ENCODE measurements at regions not wholly inside any gene's neighbourhood (a gene's known extent, or its start where the extent isn't known, plus 50 kb on each side); places are given as distances from the start of the nearest gene placed in this dataset.

DNA sequence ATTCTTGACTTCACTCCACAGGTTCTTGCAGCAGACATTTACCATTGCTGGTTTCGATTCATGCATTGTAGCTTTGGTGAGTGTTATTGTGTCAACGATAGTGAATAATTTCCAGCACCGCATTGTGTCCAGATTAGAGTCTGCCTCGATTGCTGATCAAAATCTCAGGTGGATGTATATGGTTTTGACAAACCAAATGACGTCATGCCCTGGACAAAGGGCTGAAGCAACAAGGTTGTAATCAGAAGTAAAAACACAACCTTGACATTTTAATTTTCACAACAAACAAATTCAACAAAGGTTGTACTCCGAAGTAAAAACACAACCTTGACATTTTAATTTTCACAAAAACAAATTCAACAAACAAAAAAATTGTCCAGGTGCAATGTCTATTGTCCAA is 81.1 kb upstream of the WWC2 start:
- Mint-ChIP-seq H3K27ac (no peak overlapping the region), H3K9me3 (no peaks in the 10 kb centered on the region), H3K4me3 (no peak overlapping the region), H3K4me1 (ENCODE audit: low read depth) (no peaks in the 10 kb centered on the region), H3K27me3 (peaks cover 35% of the 10 kb centered on the region), H3K36me3 (ENCODE audit: low read depth) (no peaks in the 10 kb centered on the region)
- Histone ChIP-seq H3K4me1 (ENCODE audit: insufficient read depth, low read length) (no peaks in the 10 kb centered on the region), H3K36me3 (ENCODE audit: insufficient read depth, low read length) (no peaks in the 10 kb centered on the region), H3K27ac (ENCODE audit: low read depth in 1 of 2, low read length in 2 of 2) (no peak overlapping the region), H3K4me3 (ENCODE audit: low read length) (no peak overlapping the region), H3K27me3 (ENCODE audit: control insufficient read depth in 1 of 2, insufficient read depth in 2 of 2, low read length in 2 of 2) (peaks cover 0 to 4% of the 10 kb centered on the region in 2 experiments), H3K9me3 (ENCODE audit: control insufficient read depth in 1 of 2, insufficient read depth in 1 of 2, low read length in 2 of 2) (peaks cover 0 to 6% of the 10 kb centered on the region in 2 experiments)
- POLR2A ChIA-PET = no interaction called here
- no peak for DNase-seq
- CTCF ChIA-PET = no interaction called here
- TF ChIP-seq, protein P1, sequence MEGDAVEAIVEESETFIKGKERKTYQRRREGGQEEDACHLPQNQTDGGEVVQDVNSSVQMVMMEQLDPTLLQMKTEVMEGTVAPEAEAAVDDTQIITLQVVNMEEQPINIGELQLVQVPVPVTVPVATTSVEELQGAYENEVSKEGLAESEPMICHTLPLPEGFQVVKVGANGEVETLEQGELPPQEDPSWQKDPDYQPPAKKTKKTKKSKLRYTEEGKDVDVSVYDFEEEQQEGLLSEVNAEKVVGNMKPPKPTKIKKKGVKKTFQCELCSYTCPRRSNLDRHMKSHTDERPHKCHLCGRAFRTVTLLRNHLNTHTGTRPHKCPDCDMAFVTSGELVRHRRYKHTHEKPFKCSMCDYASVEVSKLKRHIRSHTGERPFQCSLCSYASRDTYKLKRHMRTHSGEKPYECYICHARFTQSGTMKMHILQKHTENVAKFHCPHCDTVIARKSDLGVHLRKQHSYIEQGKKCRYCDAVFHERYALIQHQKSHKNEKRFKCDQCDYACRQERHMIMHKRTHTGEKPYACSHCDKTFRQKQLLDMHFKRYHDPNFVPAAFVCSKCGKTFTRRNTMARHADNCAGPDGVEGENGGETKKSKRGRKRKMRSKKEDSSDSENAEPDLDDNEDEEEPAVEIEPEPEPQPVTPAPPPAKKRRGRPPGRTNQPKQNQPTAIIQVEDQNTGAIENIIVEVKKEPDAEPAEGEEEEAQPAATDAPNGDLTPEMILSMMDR (IDR thresholded peaks at IDR 0.05) = no peak
- ATAC-seq (ENCODE audit: poor library complexity) = no peak
- intact Hi-C loops (cut with DNase I, micrococcal nuclease) = no loop called here

DNA sequence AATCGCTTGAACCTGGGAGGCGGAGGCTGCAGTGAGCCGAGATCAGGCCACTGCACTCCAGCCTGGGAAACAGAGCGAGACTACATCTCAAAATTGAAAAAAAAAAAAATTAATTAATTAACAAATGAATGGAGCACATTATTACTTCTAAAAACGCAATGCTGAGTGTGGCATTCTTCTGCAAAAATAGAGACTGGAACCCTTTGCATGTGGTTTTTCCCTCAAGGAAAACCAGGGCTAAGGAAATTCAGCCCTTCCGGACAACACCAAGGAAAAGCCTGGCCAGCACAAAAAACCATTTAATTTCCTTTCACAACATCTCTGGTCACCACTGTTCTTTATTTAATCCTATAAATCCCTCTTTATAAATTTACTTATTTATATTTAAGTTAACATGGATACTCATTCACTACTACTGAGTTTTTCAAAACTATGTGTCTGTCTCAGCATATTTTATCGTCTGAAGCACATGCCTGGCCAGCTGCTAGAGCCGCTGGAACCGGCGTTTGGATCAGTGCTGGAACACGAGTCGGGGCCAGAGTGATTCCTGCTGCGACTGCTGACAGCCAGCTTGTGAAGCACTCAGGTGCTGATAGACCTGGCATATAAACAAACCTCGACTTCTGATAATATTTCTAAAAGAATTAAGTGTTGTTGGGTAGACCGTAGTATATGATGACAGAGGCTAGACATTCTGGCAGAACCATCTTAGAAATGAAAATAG is 84.5 kb upstream of the WWC2 start:
- Histone ChIP-seq H3K4me1 (ENCODE audit: insufficient read depth, low read length) (no peaks in the 10 kb centered on the region), H3K4me3 (ENCODE audit: low read length) (no peak overlapping the region), H3K9me3 (ENCODE audit: control insufficient read depth in 1 of 2, insufficient read depth in 1 of 2, low read length in 2 of 2) (peaks cover 0 to 6% of the 10 kb centered on the region in 2 experiments), H3K27ac (ENCODE audit: low read depth in 1 of 2, low read length in 2 of 2) (no peak overlapping the region), H3K27me3 (ENCODE audit: control insufficient read depth in 1 of 2, insufficient read depth in 2 of 2, low read length in 2 of 2) (no peaks in the 10 kb centered on the region), H3K36me3 (ENCODE audit: insufficient read depth, low read length) (no peaks in the 10 kb centered on the region)
- Mint-ChIP-seq H3K36me3 (ENCODE audit: low read depth) (no peaks in the 10 kb centered on the region), H3K9me3 (no peaks in the 10 kb centered on the region), H3K27me3 (peaks cover 42% of the 10 kb centered on the region), H3K27ac (no peak overlapping the region), H3K4me3 (no peak overlapping the region), H3K4me1 (ENCODE audit: low read depth) (no peaks in the 10 kb centered on the region)
- ATAC-seq (ENCODE audit: poor library complexity) = no peak
- CTCF ChIA-PET = no interaction called here
- no peak for DNase-seq
- intact Hi-C loops (cut with DNase I, micrococcal nuclease) = no loop called here
- TF ChIP-seq, protein P1 (IDR thresholded peaks at IDR 0.05) = no peak
- POLR2A ChIA-PET = no interaction called here

DNA sequence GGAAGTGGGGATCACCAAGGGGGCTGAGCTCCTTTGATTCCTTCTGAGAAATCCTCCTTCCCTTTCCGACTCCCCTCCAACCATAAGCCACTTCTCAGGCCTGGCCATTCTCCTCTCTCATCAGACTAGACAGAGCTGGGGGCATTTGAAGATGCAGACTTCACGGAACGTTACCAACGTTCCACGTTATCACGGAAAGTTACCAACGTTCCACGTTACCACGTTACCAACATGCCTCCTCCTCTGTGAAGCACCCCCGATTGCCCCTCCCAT is 85.4 kb upstream of the WWC2 start:
- intact Hi-C loops (cut with DNase I, micrococcal nuclease) = no loop called here
- Mint-ChIP-seq H3K27ac (no peak overlapping the region), H3K27me3 (peaks cover 48% of the 10 kb centered on the region), H3K4me3 (no peak overlapping the region), H3K4me1 (ENCODE audit: low read depth) (no peaks in the 10 kb centered on the region), H3K36me3 (ENCODE audit: low read depth) (no peaks in the 10 kb centered on the region), H3K9me3 (no peaks in the 10 kb centered on the region)
- no peak overlapping the region for H3K4me3 ChIP-seq (ENCODE audit: low read length)
- CTCF ChIA-PET = no interaction called here
- TF ChIP-seq, protein P1 (IDR thresholded peaks at IDR 0.05) = no peak
- H3K36me3 ChIP-seq (ENCODE audit: insufficient read depth, low read length) = no peaks in the 10 kb centered on the region
- POLR2A ChIA-PET = no interaction called here
- no peaks in the 10 kb centered on the region for H3K27me3 ChIP-seq (ENCODE audit: control insufficient read depth in 1 of 2, insufficient read depth in 2 of 2, low read length in 2 of 2)
- H3K4me1 ChIP-seq (ENCODE audit: insufficient read depth, low read length) = no peaks in the 10 kb centered on the region
- no peak for DNase-seq
- H3K9me3 ChIP-seq (ENCODE audit: control insufficient read depth in 1 of 2, insufficient read depth in 1 of 2, low read length in 2 of 2) = peaks cover 0 to 6% of the 10 kb centered on the region in 2 experiments
- no peak overlapping the region for H3K27ac ChIP-seq (ENCODE audit: low read depth in 1 of 2, low read length in 2 of 2)
- no peak for ATAC-seq (ENCODE audit: poor library complexity)
